GM21381 (cell line): ENCODE measurements at regions not wholly inside any gene's neighbourhood (a gene's known extent, or its start where the extent isn't known, plus 50 kb on each side); places are given as distances from the start of the nearest gene placed in this dataset.

ENCODE experiments used
- ATAC-seq: cut with Tn5 transposase; IDR thresholded peaks from one replicate; pipeline ENCODE4 v1.9.1; 2021; ENCODE audit warnings: mild to moderate bottlenecking, moderate library complexity; ENCODE audit not compliant: unreplicated experiment

DNA sequence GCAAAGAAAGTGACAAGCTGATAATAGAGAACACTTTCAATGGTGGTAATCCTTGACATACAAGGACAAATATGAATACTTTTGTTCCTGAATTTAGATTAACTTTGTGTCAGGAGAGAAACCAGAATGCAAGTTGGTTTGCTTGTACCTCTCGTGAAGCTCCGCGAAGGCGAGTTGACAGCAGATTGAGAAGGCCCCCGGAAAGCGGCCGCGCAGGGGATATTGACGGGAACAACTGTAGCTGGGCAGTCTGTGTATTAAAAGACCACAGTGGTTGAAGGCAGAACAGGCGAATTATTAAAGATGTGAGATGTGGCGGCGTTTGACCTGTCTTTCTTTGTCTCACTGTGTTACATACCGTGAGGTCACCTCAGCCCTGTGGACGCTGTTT lies 175.8 kb upstream of the RALGAPA2 start:
- ATAC-seq: no peak

DNA sequence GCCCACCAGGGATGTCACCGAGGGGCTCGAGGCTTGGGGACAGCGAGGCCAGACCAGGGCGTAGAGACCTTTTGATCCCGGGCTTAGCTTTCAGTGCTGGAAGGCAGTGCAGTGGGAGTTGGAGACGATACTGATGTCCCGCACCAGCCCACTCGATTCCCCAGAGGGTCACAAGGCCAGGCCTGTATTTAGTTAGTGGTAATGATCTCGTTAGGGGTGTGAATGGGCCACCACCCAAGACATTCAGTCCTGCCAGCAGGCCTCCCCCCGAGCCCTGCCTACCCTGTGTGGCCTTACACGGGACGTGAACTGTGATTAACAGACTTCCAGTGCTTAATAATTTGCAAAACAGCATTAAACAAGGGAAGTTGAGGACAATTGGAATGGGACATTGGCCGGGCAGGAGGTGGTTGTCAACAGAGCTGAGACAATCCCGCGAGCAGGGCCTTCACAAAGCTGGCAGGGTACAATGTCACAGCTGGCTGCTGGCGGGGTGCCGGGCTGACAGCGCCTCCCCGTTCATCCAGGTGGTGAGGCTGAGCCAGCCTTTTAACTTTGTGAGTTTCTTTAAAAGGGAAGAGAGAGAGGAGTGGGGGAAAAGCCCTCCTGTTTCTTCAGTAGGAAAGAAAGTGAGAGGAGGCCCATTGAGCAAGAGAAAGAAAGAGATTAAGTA lies 175.3 kb upstream of the RALGAPA2 start:
- ATAC-seq: no peak

DNA sequence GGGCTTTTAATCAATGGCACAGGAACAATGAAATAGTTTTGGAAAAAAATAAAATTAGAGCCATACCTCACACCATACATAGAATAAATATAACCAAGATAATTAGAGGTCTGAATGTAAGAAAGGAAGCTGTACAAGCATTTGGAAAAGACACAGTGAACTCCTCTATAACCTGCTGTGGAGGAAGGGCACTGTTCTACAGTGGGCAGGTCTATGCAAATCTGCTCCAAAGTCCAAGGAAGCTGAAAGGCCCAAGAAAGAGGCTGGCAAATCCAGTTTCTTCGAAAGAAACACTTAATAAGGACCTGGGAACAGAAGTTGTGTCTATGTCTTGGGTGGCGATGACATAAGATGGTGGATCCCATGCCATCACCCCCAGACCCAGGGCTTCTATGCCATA lies 169.4 kb upstream of the RALGAPA2 start:
- ATAC-seq: no peak

DNA sequence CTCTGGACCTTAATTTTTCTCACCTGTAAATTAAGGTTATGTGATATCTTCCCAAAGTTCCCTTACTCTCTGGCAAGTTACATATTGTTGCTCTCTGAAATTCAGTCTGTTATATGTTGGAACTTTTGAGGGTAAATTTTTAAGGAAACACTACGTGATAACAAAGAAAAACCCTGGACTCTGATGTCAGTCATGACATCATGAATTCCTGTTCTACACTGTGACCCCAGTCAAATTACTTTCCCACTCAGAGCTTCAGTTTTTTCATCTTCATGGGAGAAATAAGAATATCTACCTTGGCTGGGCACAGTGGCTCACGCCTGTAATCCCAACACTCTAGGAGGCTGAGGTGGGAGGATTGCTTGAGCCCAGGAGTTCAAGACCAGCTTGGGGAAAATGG lies 164.6 kb upstream of the RALGAPA2 start:
- no peak for ATAC-seq

DNA sequence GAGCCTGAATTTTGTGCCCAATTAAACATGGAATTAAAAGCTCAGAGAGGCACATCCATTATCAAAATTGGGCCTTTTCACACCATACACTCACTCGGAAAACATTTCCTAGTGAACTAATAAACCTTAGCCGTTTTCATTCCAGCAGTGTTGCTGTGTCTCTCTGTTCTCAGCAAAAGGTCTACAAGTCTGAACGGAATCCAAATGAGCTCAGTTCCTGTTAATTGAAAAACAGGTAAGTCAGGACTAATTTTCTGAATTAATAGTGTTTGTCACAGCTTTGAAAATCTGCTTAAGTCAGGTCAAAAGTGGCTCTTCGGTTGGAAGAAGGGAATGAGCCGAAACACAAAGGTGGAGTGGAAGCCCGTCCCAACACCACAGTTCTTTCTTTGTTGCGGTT lies 163.3 kb upstream of the RALGAPA2 start:
- ATAC-seq: no peak

DNA sequence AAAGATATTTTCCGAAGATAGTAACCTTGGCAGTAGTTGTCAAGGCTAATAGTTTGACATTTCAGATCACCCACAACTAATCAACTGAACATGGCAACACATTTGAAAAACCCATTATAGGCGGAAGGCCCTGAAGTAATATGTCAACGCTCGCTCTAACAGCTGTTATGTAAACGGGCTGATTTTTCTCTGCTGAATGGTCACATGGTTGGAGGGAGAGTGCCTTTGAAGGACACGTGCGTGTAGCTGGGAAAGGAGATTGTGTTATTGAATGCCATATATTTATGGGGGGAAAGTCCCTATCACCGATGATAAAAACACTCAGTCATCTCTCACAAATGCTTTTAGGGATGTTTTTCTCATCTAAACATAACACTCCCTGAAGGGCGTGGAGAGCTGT lies 160.0 kb upstream of the RALGAPA2 start:
- ATAC-seq: no peak

DNA sequence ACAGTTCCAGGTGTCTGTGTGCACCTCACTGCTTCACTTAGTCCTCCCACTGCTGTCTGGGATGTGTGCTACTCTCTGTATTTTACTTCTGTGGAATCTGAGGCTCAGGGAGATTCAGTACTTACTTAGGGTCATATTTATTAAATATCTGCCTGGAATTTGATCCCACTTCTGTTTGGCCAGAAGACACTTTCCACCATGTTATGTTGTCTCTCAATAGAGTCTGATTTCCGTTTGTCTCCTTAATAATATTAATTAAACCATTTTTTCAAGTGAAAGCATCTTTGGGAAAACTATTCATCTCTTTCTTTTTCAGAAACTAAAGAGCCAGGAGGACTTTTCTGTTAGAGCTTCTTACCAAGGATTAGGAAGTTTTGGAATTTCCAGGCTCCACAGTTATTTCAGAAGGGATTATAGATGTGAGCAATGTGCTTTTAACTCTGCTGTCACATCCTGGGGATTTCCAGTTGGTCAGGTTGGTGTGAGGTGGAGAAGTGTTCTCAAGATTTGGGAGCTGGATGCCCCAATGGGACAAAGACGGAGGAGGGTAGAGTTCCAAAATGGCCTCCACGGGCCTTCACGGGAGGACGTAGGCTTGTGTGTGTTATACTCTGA lies 156.8 kb upstream of the RALGAPA2 start:
- no peak for ATAC-seq

DNA sequence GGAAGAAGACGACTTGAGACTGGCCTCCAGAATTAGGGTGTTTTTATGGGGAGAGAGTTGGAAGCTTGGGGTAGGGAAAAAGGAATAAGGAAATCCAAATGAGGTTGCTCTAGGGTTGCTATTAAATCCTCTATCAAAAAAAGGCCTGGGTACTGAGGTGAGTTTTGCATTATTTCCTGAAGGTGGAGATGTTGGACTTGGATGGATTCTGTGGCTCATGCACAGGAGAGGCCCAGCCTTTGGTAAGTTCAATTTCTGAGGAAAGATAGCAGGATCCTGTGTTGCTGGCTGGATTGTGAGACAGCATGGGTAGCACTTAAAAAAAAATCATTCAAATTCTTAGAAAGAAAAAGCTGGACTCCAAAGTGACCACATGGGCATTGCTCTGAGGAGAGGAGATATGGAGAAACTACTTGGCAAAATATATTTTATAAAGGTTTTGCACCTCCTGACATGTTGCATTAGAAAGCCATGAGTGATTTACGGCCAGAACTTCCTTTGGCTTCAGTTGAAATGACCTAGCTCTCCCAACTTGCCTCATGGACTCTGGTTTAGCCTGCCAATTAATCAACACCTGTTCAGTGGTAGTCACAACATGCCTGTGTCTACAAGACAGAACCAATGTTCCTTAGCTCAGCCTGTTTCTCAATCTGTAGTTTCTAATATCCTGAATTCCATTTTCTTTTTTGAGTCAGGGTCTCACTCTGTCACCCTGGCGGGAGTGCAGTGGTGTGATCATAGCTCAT lies 152.1 kb upstream of the RALGAPA2 start:
- no peak for ATAC-seq

DNA sequence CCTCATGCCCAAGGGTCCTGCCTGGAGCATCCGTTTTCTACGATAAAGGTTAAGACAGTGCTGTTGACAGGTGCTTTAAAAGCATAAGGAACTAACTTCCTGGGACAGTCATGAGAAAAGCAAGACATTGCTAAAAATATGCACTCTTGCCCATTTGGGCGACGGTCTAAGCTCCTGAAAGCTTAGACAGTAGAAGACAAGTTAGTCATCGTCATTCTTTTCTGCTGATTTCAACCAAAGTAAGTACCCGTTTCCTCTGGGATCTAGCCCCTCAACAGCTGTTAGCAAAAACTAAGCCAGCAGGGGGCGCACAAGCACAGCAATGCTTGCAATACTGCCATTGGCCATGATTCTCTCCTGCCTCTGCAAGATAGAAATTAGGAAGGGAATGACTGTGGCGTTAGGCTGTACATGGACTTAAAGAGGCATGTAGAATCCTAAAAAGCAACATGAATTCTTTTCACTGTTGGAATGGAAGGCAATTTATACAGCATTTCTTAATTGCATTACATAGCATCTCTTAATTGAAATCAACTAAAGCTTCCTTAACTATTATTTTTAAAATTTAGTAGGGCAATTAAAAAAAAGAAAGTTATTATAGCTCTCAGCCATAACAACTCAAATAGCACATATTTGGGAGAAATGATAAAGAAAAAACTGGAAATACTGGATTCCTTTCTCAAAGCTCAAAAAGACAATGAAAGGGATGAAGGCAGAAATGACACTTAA lies 147.8 kb upstream of the RALGAPA2 start:
- ATAC-seq: peak; percentile 86

DNA sequence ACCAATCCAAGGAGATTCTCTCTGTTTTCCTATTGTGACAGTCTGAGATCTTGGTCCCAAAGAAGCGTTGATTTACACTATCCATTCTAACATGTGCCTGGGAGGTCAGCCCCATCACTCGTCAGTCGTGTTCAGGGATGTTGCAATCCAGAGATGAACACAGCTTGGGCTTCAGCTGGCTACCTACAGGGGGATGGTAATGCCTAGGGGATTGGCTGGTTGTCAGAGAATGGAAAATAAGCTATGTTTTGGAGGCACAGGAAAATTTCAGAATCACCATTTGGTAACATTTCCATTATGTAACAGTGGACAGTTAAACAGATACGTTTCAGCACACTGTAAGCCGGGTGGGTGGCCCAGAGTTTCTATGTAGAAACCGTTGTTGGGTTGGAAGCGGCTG lies 147.1 kb upstream of the RALGAPA2 start:
- ATAC-seq: no peak

DNA sequence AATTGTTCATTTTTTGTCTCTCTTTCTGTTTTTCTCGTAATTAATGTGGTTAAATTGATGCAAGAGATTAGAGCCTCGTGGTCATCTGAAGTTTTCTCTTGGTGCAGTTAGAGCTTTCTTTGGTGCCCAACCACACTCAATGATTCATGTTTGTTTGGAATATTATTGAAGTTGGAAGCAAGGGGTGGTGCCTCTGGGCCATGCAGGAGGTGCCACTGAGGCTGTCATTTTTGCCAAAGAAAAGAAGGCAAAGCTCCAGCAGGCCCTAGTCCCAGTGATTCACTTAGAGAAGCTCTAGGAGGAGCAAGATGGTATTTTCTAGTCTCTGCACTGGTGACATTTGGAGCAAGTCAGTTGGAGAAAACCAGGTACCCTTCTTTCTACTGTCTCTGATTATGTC lies 144.5 kb upstream of the RALGAPA2 start:
- ATAC-seq: no peak

DNA sequence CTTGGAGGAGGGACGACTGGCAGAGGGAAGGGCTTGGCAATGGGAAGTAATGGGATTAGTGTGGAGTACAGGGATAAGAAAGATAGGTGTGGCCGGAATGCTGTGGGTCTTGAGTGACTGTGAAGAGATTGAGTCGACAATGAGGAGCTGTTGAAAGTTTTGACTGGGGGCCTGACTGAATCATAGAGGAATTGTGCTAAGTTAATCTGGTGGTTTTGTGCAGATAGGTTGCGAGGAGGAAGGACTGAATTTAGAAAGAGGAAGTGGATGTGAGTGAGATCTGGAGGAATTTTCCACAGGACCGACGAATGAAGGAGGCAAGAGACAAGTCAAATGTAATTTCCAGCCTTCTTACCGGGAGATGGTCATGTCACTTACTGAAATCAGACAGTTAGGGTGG lies 143.9 kb upstream of the RALGAPA2 start:
- no peak for ATAC-seq

DNA sequence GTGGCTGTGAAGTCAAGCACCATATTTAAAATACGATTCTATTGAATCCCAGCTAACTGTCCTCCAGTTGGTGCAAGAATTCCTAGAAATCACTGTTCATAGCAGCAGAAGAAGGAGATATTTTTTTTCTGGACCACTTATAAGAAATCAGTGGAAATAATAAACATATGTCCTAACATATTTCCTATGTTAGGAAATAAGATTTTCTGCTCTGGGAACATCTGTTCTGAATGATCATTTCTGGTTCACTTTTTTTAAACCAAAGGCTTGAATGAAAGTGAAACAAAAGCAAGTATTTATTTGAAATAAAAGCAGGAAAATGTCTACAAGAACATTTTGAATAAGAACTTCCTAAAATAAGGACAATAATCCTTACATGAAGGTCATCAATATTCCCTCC lies 138.9 kb upstream of the RALGAPA2 start:
- no peak for ATAC-seq

DNA sequence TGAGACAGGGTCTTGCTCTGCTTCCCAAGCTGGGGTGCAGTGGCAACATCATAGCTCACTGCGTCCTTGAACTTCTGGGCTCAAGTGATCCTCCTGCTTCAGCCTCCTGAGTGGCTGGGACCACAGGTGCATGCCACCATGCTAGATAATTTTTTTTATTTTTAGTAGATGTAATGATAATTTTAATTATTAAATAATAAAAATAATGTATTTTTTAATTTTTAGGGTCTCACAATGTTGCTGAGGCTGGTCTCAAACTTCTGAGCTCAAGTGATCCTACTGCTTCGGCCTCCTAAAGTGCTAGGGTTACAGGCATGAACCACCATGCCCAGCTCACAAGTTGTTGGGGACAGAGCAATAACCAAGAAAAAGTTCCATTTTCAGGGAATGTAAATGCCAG lies 138.0 kb upstream of the RALGAPA2 start:
- ATAC-seq: no peak

DNA sequence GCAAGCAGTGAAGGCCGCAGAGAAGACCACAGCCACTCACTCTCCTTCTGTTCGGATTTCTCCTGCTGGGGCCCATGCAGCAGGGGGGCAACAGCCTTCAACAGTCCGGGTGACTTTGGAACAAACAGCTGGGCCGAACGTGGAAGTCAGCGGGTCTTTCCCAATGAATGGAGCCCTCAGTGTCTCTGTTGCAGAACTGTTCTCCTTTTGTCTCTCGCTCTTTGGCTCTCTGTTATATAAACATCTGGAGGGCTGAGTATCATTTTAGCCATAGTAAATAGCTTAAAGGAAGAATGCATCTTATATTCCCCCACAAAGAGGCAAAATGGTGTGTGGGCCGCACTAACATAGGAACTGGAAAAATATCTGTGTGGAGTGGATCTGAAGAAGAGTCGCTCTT lies 136.7 kb upstream of the RALGAPA2 start:
- no peak for ATAC-seq

DNA sequence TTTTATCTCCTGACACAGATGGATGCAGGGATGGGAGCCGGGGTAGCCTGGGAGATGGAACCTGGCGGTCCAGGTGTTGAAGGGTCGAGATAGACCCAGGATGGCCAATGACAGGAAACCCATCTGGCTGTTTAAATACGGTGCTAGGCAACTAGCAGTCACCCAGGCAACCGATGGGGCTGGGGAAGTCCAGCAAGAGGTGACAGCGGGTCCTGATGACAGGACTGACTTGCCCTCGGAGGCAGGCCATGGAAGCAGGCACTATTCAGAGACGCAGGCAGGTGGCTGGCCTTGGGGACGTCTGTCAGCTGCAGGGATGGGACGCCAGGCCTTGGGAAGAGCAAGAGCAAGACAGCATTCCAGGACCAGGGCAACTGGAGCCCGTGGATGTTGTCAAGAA lies 135.4 kb upstream of the RALGAPA2 start:
- ATAC-seq: no peak

DNA sequence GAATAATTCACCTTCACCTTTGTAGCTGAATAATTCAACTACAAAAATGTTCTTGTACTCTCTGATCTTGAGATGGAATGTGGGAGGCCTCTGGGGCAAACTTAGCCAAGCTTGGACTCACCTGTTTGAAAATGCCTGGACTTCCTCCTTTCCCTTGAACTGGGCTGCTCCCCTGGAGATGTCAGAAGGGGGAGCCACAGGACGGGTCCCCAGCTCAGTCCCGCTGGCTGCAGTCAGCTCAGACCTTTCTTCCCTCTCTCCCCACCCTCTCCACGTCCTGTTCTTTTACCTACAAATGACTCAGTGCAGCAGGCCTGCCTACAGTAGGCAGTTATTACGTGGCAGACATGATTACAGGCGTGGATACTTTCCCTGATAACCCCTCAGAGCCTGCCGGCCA lies 131.5 kb upstream of the RALGAPA2 start:
- no peak for ATAC-seq

DNA sequence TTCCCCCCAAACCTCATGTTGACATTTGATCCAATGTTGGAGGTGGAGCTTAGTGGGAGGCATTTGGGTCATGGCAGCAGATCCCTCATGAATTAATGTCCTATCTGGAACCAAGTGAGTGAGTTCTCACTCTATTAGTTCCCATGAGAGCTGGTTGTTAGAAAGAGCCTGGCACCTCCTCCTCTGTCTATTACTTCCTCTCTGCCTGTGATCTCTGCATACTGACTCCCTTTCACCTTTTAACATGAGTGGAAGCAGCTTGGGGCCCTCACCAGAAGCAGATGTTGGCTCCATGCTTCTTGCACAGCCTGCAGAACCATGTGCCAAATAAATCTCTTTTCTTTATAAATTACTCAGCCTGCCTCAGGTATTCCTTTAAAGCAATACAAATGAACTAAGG lies 127.3 kb upstream of the RALGAPA2 start:
- no peak for ATAC-seq

DNA sequence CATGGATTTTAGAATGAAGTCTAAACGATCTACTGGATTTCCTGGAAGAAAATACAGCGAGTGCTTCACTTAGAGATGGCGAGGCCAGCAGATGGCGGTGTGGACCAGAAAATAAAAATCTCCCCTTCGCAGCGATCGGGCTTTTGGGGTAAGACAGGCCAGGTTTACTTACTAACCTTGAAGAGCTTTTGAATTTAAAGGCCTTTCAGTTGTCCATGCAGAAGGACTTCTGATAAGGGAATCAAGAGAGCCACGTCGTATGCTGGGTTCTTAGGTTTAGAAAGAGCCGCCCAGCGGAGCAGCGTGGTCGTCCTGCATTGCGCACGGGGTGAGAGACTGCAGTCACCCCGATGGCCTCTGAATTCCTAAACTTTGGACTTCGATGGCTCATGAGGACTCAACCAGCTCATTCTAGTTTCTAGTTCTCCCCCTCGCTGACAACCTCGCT lies 125.2 kb upstream of the RALGAPA2 start:
- ATAC-seq: no peak

DNA sequence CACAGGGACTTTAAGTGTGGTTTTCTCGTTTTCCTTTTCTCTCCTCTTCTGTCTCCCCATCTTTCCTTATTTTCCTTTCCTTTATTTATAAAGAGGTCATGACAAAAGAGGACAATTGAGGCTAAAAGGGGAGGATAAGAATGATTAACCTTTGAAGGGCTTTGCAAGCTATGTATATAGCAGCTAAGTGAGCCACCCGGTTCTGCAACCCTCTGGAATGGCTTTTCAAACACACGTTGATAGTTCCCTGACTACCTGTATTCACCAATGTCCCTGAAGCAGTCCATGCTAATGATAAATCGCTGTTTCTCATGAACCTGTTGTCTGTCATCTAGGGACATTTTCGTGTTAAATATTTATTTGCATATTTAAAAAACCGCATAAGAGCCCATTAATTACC lies 124.4 kb upstream of the RALGAPA2 start:
- ATAC-seq: no peak

DNA sequence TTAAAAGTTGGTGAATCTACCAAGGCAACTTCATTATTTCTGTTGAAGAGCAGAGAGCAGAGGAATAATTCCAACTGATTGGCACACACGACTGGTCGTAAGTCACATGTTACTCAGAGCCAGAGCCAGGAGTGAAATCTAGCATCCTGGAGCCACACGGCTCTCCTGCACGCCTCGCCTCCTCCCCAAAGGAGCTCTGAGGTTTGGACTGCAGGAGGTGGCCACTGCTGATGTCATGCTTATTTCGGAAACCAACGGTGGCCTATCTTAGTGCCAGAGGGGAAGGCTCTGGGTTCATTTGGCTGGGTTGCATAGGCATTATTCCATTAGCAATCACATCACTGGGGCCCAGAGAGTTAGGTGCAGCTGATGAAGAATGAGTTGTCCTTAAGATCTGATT lies 123.5 kb upstream of the RALGAPA2 start:
- ATAC-seq: no peak

DNA sequence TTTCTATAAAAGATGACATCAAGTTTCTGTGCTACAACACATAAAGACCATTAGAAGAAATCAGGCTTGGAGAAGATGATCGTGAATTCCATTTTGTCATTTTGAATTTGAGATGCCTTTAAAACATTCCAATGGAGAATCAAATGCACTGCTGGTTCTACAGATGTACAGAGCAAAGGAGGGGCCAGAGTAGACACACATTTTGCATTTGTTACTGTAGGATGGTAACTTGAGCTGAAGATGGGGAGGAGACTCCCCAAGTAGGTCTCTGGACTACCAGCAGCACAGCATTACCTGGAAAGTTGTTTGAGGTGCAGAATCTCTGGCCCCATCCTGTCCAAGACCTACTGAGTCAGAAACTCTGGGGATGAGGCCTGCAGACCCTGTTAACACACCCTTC lies 121.6 kb upstream of the RALGAPA2 start:
- ATAC-seq: no peak
